GM19239 (cell line): ENCODE measurements at regions not wholly inside any gene's neighbourhood (a gene's known extent, or its start where the extent isn't known, plus 50 kb on each side); places are given as distances from the start of the nearest gene placed in this dataset.
"Not testable (repeated sequence)": the region's sequence is repeated elsewhere in the genome, so short reads cannot be mapped to it uniquely, and the experiment has no call there.

Experiments used
- DNase-seq: peaks from one replicate; pipeline ENCODE4 v3.0.0; 2011; ENCODE audit warnings: low spot score; ENCODE audit not compliant: insufficient read length
- FAIRE-seq: peaks from 2 replicates; lab custom pipeline; 2011; peaks lifted over from hg19 to GRCh38; lab: Jason Lieb, UNC

DNA sequence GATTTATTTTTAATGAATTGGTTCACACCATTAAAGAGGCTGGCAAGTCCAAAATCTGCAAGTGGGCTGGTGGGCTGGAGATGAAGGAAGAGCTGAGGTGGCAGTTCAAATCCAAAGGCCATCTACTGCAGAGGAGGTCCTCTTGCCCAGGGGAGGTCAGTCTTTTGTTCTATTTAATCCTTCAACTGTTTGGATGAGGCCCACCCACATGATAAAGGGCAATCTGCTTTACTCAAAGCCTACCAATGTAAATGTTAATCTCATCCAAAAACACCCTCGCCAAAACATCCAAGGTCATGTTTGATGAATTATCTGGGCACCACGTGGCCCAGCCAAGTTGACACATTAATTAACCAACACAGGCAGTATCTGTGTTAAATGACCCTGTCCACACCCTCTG, 99.0 kb downstream of the RRAGC start:
- FAIRE-seq (no peak), DNase-seq (no peak)

DNA sequence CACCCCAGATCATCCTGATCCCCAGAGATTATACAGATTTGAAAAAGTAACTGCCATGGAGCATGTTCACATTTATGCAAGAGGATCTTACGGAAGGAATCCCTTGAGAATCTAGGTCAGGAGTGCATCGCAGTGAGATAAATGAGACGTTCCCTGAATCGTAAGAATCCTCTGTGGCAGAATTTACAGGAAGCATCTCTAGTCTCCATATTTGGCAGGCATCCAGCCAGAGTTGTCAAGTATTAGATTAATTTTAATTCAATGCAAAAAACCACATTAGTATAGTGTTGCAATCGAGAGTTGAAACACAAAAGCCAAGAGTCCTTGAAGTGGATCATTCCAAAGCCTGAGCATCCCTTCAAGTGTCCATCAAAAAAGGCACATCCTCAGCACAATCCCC, 100.8 kb downstream of the RRAGC start:
- FAIRE-seq, result no peak
- no peak for DNase-seq

DNA sequence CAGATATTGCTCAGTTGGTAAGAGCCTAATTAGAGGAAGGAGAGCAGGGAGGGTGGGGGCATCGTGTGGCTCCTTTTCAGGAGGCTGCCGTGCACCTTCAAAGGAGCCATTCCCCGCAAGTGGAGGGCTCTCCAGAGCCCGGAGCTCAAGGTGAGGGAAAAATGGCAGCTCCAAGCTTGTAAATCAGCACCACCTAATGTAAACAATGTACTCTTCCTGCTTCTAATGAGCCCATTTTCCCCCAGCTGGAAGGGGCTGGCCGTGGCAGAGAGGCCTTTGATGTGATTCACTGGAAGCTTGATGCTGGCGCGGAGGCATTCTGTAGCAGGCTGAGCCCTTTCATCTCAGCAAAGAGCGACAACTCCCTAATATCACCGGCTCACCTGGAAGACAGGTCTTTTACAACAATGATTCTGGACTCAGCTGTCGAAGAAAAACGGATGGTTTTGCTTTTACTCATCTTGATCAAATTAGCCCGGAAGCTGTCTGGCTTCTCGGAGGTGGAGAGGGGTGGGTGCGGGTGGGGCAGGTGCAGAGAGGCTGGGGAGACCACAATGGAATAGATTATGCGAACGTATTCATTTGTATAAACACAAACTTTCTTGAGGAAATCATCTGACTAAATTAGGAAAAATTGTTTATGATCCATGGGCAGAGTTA, 112.5 kb downstream of the RRAGC start:
- FAIRE-seq (no peak), DNase-seq (no peak)

DNA sequence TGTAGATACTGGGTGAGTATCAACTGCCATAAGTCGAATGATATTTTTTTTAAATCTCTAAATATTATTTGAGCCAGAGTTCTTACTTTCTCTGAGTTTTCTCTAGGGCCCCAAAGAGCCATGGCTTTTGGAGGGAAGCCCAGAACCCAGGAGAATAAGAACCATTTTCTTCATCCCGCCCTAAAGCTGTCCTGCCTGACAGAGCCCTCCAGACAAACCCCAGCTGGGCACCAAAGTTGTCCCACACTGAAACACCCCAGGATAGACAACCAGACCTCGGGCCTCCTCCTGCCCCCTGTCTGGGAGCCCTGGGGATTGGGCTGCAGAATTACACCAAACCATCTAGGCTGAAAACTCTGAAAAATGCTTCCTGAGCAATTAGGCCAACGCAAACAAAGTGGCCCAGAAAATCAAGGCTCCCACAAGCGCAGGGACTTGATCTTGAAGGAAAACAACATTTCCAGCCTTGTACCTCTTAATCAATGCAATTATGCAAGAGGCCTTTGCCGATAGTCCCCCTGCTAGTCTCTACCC, 113.1 kb downstream of the RRAGC start:
- DNase-seq, result no peak
- no peak for FAIRE-seq

DNA sequence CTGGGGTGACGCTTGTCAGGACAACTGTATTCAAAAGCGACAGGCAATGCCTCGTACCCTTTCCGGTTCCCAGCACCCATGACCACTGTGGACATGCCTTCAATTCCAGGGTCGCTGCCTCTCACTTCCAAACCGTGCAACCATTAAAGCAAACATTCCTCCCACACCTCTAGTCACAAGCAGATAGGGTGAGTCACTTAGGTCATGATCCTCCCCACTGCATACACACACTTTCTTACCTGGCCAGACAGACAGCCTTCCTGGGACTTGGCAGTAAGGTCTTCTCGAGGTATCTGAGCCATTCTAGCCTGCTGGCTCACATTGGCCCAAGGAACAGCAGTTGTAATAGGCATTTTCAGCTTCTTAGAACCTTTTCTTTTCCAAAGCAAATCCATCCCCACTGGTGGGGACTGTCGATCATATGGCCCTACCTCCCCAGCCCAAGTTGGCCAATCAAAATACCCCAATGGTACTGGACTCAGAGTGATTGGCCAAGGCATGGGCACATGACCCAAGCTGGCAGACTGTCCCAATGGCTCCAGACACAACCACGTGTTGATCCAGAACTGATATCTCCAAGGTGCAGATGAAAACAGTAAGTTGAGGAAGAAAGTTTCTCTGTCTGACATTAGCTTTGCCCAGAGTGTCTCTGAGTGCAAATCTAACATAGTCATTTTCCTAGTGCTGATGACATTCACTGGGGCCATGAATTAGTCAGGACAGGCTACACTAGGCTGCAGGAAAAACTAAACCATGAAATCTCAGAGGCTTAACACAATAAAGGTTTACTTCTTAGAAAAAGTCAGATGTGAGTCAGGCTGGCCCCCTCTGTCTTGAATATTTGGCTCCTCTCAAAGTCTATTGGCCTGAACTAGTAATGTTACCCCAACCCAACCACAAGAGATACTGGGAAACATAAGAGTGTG, 113.8 kb downstream of the RRAGC start:
- DNase-seq, result no peak
- no peak for FAIRE-seq

DNA sequence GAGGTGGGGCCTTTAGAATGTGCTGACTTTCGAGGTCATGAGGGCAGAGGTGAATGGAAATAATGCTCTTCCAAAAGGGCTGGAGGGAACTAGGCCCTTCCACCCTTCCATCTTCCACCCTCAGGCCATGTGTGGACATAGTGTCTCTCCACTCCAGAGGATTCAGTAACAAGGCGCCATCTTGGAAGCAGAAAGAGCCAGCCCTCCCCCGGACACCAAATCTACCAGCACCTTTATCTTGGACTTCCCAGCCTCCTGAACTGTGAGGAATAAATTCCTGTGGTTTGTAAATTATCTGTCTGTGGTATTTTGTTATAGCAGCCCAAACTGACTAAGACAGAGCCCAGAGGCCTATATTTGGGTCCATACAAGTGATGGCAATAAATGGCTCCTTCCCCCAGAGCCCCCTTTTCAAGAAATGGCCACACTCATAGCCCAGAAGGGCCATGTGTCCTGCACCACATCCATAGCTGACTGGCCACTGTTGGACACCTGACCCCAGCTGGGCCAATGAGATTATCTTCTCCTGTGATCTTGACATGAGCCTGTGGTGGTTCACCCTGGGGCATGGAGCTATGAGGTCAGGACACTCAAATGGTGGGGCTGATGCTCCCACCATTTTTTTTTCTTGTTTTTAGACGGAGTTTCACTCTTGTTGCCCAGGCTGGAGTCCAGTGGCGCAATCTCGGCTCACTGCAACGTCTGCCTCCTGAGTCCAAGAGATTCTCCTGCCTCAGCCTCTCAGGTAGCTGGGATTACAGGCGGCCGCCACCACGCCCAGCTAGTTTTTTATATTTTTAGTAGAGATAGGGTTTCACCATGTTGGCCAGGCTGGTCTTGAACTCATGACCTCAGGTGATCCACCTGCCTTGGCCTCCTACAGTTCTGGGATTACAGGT, 114.9 kb downstream of the RRAGC start:
- FAIRE-seq, result no peak
- DNase-seq, result no peak

DNA sequence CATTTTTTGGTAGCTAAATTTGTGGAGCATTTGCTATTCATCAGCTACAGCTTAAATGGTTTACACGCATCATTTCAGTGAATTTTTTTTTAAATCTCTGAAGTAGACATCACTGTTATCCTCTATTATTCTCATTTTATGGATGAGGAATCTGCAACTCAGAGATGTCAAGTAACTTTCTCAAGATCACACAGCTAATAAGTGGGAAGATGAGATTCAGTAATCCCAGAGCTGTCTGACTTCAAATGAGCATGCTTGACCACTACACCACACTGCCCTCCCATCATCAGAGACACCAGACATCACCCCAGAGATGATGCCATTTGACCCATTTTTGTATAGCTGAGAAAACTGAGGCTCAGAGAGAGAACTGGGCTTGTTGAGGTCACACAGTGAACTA, 116.4 kb downstream of the RRAGC start:
- no peak for DNase-seq
- no peak for FAIRE-seq

DNA sequence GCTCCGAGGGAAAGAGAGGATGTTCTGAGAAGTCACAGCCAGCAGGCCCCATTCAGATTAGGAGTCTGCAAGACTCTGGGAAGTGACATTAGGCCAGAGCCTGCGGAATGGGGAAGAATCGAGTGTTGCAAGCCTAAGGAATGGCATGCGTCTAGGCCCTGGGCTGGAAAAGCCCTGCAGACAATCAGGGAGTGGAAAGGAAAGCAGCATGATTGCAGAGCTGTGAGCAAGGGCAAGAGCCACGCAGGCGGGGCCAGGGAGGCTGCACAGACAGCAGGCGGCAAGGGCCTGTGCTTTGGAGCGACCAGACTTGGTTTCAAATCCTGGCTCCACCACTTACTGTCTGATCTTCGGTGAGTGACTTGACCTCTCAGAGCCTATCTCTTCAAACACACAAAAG, 118.2 kb downstream of the RRAGC start:
- FAIRE-seq (no peak), DNase-seq (no peak)

DNA sequence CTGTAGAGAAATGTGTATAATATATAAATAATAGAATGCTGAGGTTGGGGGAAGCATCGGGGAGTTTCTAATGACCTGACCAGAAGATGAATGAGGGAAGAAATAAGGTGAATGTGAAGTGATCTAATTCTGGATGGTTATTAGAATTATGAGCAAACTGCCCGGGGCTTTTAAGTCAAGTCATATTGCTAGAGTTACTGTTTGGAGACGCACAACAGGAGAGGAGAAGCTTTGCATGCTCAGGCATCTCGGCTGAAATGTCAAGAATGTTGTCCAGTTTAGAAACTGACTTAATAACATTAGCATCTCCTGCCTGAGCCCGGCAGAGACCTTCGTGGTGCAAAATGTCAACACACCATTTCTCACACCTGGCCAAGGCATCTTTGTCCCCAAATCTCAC, 119.1 kb downstream of the RRAGC start:
- DNase-seq (no peak), FAIRE-seq (no peak)

DNA sequence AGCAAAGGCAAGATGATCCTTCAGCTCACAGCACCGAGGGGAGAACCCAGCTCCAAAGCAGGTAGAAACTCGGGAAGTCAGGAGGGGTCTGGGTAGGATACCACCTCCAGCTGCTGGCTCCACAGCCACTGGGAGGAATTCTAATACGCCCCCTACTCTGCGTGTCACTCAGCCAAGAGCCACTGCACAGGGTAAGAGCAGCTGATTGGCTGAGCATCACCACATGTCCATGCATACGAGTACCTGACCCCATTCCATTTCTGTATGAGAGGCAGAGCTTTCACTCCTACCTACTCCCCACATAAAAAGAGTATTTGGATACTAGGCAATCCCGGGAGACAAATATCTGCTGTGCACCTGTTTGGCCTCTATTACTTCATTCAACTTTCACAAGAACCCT, 121.4 kb downstream of the RRAGC start:
- DNase-seq (no peak), FAIRE-seq (no peak)

DNA sequence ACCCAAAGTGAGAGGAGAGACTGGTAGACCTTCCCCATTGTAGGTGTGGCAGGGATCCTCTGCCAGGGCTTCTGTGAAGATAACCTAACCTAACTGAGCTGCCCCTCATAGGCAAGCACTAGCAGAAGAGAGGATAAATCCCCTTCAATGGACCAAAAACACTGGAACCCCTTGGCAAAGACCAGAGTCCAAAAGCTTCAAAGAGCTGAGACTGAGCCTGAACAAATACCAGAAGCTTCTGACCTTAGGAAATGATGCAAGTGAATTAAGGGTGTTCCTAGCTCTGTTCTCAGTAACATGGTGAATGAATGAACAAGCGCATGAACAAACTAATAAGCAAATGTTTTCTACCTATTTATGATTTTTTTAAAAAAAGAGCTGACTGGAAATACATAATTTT, 123.2 kb downstream of the RRAGC start:
- no peak for FAIRE-seq

DNA sequence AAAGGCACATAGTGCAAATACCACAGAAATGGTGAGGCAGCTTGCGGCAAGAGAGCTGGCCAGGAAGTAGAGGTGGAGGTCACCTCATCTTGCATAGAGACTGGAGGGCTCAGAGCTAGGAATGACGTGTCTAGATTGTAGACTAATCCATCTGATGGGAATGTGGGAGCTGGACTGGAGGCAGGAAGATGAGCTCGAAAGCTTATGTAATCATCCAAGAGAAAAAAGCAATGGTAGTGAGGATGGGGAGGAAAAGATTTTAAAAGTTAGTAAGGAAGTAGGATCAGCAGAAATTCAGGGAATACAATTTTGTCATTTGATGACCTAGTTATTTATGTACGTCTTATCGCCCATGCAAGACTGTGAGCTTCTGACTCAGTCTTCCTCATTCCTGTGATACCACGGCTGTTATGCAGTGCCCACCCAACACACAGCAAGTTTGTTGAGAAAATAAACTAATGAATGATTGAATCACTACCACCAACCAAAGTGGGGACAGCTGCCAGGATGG, 123.9 kb downstream of the RRAGC start:
- DNase-seq, result no peak

More for the DNA sequence above, 123.2 kb downstream of the RRAGC start:
- no peak for DNase-seq

DNA sequence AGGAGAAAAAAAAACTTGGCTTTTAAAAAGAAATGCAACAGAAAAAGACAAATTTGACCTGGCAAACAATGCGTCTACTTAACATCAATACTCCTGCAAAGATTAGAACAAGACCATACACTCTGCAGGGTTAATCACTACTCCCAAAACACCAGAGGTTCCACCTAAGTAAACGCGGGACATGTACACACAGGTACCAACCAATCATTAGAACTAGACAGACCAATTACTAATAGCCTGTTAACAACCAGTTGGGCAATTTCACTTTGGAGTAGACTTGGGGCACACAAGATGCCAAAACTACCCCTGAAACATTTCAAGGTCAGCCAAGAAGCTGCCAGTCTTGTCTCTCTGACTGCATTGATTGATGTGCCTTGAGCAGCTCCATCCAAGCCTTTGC, 125.8 kb downstream of the RRAGC start:
- FAIRE-seq (no peak), DNase-seq (no peak)

More for the DNA sequence above, 123.9 kb downstream of the RRAGC start:
- FAIRE-seq, result no peak

DNA sequence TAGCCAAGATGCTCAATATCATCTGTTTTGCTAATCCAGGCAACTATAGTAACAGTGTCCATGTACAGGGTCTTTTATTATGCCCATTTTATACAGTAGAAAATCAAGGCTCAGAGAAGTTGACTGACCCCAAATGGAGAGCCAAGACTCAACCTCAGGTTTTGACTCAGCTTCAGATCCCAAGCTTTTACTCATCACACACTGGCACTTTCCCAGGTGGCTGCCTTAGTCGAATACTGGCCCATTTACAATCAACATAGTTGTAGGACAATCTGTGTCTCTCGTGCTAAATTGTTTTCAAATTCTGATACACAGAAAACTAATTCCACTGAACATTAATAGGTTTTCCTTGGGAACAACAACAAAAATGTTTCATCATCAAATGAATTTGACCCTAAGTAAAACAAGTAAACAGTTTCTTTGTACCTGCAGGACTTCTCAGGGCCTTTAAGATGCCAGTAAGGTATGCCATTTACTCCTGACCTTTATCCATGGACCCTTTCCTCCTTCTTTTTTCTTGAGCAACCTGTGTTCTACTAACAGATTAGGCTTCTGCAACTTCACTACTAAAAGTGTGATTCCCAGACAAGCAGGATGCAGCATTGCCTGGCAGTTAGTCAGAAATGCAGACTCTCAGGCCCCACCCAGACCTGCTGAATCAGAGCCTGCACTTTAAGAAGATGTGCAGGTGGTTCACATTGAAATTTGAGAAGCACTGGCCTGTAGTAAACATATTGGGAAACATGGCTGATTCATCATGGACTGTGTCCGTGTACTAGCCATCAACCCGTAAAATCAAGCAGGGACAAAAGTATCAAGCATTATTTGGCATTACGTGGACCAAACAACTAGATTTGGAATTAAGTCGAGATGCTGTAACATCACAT, 128.8 kb downstream of the RRAGC start:
- DNase-seq (no peak), FAIRE-seq (no peak)

DNA sequence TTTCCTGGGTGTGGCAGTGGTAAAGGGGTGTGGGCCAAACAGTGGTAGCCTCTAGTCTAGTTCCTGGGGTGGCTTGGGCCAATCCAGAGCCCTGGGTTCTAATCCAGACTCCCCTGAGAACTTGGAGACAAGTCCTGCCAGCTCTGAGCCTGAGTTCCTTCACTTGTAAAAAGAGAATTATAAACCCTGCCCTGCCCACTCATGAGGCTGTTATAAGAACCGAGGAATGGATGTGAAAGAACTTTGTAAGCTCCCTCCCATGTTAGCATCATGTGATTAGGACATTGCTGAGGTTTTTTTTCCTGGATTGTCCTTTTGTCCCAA, 131.0 kb downstream of the RRAGC start:
- no peak for DNase-seq
- FAIRE-seq, result no peak

DNA sequence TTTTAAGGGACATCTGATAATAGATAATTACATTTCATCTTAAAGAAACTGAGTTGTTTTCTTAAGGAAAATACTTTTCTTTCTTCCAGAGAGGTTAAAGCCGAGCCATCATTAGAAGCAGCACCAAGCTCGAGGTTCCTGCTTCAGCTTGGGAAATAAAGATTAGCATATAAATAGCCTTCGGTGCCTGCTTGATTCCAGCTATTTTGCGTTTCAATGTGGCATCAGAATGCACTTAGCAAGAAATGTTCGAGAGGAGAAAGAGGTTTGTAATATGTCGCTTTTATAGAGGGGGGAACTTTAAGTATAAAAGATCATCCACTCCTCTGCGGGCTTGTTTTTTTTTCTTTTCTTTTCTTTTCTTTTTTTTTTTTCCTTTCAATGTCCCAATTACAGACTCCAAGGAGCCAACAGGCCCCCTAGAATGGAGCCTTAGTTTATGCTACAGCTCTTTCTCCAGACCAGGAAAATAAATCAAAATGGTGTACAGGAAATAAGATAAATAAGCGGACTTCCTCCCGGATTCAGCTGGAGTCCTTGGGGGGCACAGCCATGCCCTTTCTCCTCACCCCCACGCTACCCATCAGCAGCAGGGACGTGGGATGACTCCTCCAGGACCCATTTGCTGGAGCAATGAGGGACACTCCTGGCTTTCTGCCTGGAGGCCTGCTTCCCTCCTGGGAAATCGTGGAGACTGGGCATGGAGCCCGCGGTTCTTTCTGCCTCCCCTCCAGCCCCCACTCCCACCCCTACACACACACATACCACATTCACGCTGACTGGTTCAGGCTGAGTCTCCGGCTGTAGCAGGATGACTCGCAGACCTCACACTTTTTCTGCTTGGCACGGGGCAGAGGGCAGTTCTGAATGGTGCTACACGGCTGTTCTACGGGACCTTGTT, 131.6 kb downstream of the RRAGC start:
- no peak for DNase-seq
- no peak for FAIRE-seq

DNA sequence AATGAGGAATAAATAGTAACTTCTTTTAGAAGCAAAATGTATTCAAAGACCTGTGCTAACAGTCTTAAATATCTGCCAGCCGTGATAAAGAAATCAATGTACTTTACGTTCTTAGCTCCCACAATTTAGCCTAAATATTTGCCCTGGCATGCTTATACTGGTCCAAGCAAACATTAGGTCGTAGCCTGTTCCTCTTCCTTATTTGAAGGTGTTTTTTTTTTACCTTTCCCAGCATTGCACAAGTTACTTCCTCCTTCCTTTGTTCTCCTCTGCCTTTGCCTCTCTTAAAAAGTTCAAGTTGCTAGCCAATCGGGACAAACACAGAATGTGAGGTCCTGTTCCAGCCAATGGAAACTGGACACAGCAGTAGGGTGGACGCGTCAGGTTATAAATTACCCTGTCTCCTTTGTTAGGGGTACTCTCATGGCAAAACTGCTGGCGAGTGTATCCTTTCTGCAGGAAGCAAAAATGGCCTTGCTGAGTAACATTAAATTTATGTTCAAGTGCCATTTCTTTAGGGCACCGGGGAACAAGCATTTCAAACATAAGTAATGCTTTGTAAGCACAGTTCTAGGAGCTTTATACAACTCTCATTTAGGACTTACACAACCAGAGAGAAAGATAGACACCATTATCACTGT, 134.1 kb downstream of the RRAGC start:
- FAIRE-seq, DNase-seq: not testable (repeated sequence)
